SK-N-SH (cell line): ENCODE measurements at regions not wholly inside any gene's neighbourhood (a gene's known extent, or its start where the extent isn't known, plus 50 kb on each side); places are given as distances from the start of the nearest gene placed in this dataset.
A peak's percentile ranks its signal among the peaks of the same experiment; 100 is the strongest.

Experiments
- CTCF ChIA-PET: fragments of 300-600, 350-600 bp; formaldehyde crosslinking; extraction: SDS; loops from one replicate; lab custom pipeline; 2021; lab: Yijun Ruan, JAX
- POLR2A ChIA-PET: fragments of 350-600 bp; sonication (Branson Sonifier 250); formaldehyde crosslinking; extraction: SDS; loops from one replicate; lab custom pipeline; 2020; ENCODE audit warnings: antibody characterized with exemption, inconsistent platforms; lab: Yijun Ruan, JAX
- DNase-seq: peaks from one replicate; pipeline ENCODE4 v3.0.0; 2012
- H2AFZ ChIP-seq: fragments of 200-600 bp; sonication (generic); 2 replicates; pipeline ENCODE4 v1.8.1; 2016; ENCODE audit warnings: antibody characterized with exemption, mild to moderate bottlenecking, low read depth
- H3F3A ChIP-seq: fragments of 200-600 bp; sonication (generic); replicated peaks from 2 replicates; pipeline ENCODE3; 2016; ENCODE audit warnings: antibody characterized with exemption, mild to moderate bottlenecking; ENCODE audit not compliant: insufficient read depth
- H3K27ac ChIP-seq, 2 experiments: fragments of 200-500 bp in 1 of 2; fragments of 200-600 bp in 1 of 2; sonication (Bioruptor generic) in 1 of 2; sonication (generic), shearing (Covaris generic) in 1 of 2; 2 replicates each; pipeline versions ENCODE4 v1.5.1 to v1.6.1; 2014 to 2016; ENCODE audit warnings: low read depth in 2 of 2, inconsistent platforms in 1 of 2, low read length in 1 of 2, mild to moderate bottlenecking in 1 of 2, mixed read lengths in 1 of 2
- H3K27me3 ChIP-seq: fragments of 200-600 bp; sonication (generic), shearing (Covaris generic); 2 replicates; pipeline ENCODE4 v1.6.1; 2016; ENCODE audit warnings: mixed run types; ENCODE audit not compliant: insufficient read depth
- H3K36me3 ChIP-seq, 2 experiments: fragments of 200-500 bp in 1 of 2; fragments of 200-600 bp in 1 of 2; sonication (Bioruptor generic) in 1 of 2; sonication (generic) in 1 of 2; replicated peaks in 1 of 2; 2 replicates each; pipeline versions ENCODE3 to v1.5.1; 2014 to 2016; ENCODE audit warnings: low read length in 1 of 2, mild to moderate bottlenecking in 1 of 2; ENCODE audit not compliant: insufficient read depth in 2 of 2, control insufficient read depth in 1 of 2
- H3K4me1 ChIP-seq, 2 experiments: fragments of 200-500 bp in 1 of 2; fragments of 200-600 bp in 1 of 2; sonication (Bioruptor generic) in 1 of 2; sonication (generic), shearing (Covaris generic) in 1 of 2; 2 replicates each; pipeline versions ENCODE4 v1.5.1 to v1.6.1; 2014 to 2016; ENCODE audit warnings: low read depth in 1 of 2, low read length in 1 of 2, mixed run types in 1 of 2; ENCODE audit not compliant: insufficient read depth in 2 of 2, control insufficient read depth in 1 of 2
- H3K4me2 ChIP-seq: fragments of 200-600 bp; sonication (generic), shearing (Covaris generic); 2 replicates; pipeline ENCODE4 v1.6.1; 2017; ENCODE audit warnings: mixed run types
- H3K4me3 ChIP-seq, 2 experiments: fragments of 200-500 bp in 1 of 2; fragments of 200-600 bp in 1 of 2; sonication (Bioruptor generic) in 1 of 2; sonication (generic), shearing (Covaris generic) in 1 of 2; 2 replicates each; pipeline versions ENCODE4 v1.5.1 to v1.8.1; 2014 to 2016; ENCODE audit warnings: low read depth in 2 of 2, inconsistent platforms in 1 of 2, low read length in 1 of 2, mild to moderate bottlenecking in 1 of 2, mixed read lengths in 1 of 2, moderate library complexity in 1 of 2
- H3K79me2 ChIP-seq: fragments of 200-600 bp; sonication (generic); 2 replicates; pipeline ENCODE4 v1.8.1; 2017; ENCODE audit warnings: mild to moderate bottlenecking; ENCODE audit not compliant: insufficient read depth
- H3K9ac ChIP-seq: fragments of 200-600 bp; sonication (generic); 2 replicates; pipeline ENCODE4 v1.6.1; 2017; ENCODE audit warnings: mixed run types
- H3K9me2 ChIP-seq: fragments of 200-600 bp; sonication (generic); 2 replicates; pipeline ENCODE4 v1.6.1; 2017; ENCODE audit warnings: mixed run types
- H3K9me3 ChIP-seq: fragments of 200-600 bp; sonication (generic); 2 replicates; pipeline ENCODE4 v1.6.1; 2017; ENCODE audit warnings: mixed run types, mild to moderate bottlenecking, moderate library complexity
- H4K20me1 ChIP-seq: fragments of 200-600 bp; sonication (generic); 2 replicates; pipeline ENCODE4 v1.6.1; 2017; ENCODE audit warnings: mild to moderate bottlenecking, mixed run types; ENCODE audit not compliant: insufficient read depth
- CTCF ChIP-seq: fragments of 200-600 bp; sonication (generic); IDR thresholded peaks from 2 replicates; pipeline ENCODE4 v1.6.1; 2017; ENCODE audit warnings: antibody characterized with exemption, mild to moderate bottlenecking, moderate library complexity
- FOSL2 ChIP-seq: IDR thresholded peaks from 2 replicates; pipeline ENCODE4 v1.4.0; 2012; ENCODE audit warnings: low read depth, mild to moderate bottlenecking, moderate library complexity, borderline replicate concordance
- IRF3 ChIP-seq: fragments of 150-350 bp; IDR thresholded peaks from 2 replicates; pipeline ENCODE4 v1.6.1; 2016; ENCODE audit warnings: mild to moderate bottlenecking, low read depth, low read length
- MAX ChIP-seq: IDR thresholded peaks from 2 replicates; pipeline ENCODE4 v1.4.0; 2012; ENCODE audit warnings: low read depth
- PBX3 ChIP-seq: IDR thresholded peaks from 2 replicates; pipeline ENCODE4; 2012
- RXRA ChIP-seq: IDR thresholded peaks from 2 replicates; pipeline ENCODE4 v1.4.0; 2012; ENCODE audit warnings: low read depth, mild to moderate bottlenecking, borderline replicate concordance
- SIN3A ChIP-seq: IDR thresholded peaks from 2 replicates; pipeline ENCODE4 v1.6.1; 2012; ENCODE audit warnings: low read depth, mild to moderate bottlenecking, low read length, moderate library complexity, borderline replicate concordance
- TCF12 ChIP-seq: IDR thresholded peaks from 2 replicates; pipeline ENCODE4 v1.4.0; 2012
- USF1 ChIP-seq: IDR thresholded peaks from 2 replicates; pipeline ENCODE4 v1.4.0; 2012; ENCODE audit warnings: low read depth, borderline replicate concordance
- WGBS: methylation state at CpG from one replicate; pipeline ENCODE4 v1.1.6; 2017; ENCODE audit warnings: low lambda C conversion rate; 5-methylcytosine and 5-hydroxymethylcytosine counted together

GRCh38 chr10:31620226-31621151 is 301.5 kb downstream of the ZEB1 start:
- H3K4me3 ChIP-seq, result no peak overlapping the region
- H2AFZ ChIP-seq, result no peak overlapping the region
- H3K9me2 ChIP-seq, result no peaks in the 10 kb centered on the region
- no peak overlapping the region for H3K27ac ChIP-seq
- no peak for DNase-seq
- no peaks in the 10 kb centered on the region for H3K79me2 ChIP-seq
- peaks cover 8% of the 10 kb centered on the region; the same call in 1 of the 2 replicates for H3K9me3 ChIP-seq
- H3K9ac ChIP-seq, result no peak overlapping the region
- H3F3A ChIP-seq, result no peaks in the 10 kb centered on the region
- no peak for TF ChIP-seq CTCF
- no peak for TF ChIP-seq USF1
- no peak for TF ChIP-seq SIN3A
- TF ChIP-seq RXRA, result peak; percentile 34; the same call in 1 of the 2 replicates
- no peak for TF ChIP-seq IRF3
- TF ChIP-seq TCF12, result 0 out of 2 replicates have a peak, but pooled peaks have one; percentile 37
- 0 out of 2 replicates have a peak, but pooled peaks have one; percentile 10 for TF ChIP-seq FOSL2
- TF ChIP-seq MAX, result no peak
- TF ChIP-seq PBX3, result no peak
- TF ChIP-seq, all 33 proteins: peak for 3
- ChIA-PET CTCF (interaction anchor here (1.9 kb wide), 1 partner anchor 25 kb away, joined by 4 read pairs; no protein-coding TSS in a partner anchor), POLR2A (interaction anchor here (0.6 kb wide), 1 partner anchor 287 kb away, joined by 3 read pairs; no protein-coding TSS in a partner anchor)
- Histone ChIP-seq H3K4me1 (peaks cover 0 to 4% of the 10 kb centered on the region in 2 experiments; a peak in 1 of 4 replicates), H4K20me1 (no peaks in the 10 kb centered on the region), H3K27me3 (no peaks in the 10 kb centered on the region), H3K4me2 (no peak overlapping the region), H3K36me3 (no peaks in the 10 kb centered on the region)
- 87% methylated on average over 12 of the region's 14 CpGs for WGBS
